Lung (tissue), 11 donors: ENCODE measurements at regions not wholly inside any gene's neighbourhood (a gene's known extent, or its start where the extent isn't known, plus 50 kb on each side); places are given as distances from the start of the nearest gene placed in this dataset.
A peak's percentile ranks its signal among the peaks of the same experiment; 100 is the strongest.

Experiments
- ATAC-seq: fragments of 200-7000 bp; cut with Tn5 transposase; one replicate; pipeline ENCODE4 v1.9.1; 2020; ENCODE audit warnings: moderate number of reproducible peaks; ENCODE audit not compliant: insufficient read depth, low FRiP score
- DNase-seq, 3 donors: peaks; one replicate each; pipeline ENCODE4 v3.0.0-alpha.2; 2013 to 2017
- H3K27ac ChIP-seq, 2 donors: one replicate each; pipeline ENCODE4 v1.5.1; 2013; ENCODE audit warnings: mild to moderate bottlenecking in 2 of 2, moderate library complexity in 2 of 2, control low read depth in 1 of 2, inconsistent platforms in 1 of 2, low read depth in 1 of 2, low read length in 1 of 2
- H3K27me3 ChIP-seq, 3 donors: one replicate each; pipeline ENCODE4 v1.5.1; 2013; ENCODE audit warnings: low read length in 2 of 3; ENCODE audit not compliant: control insufficient read depth in 3 of 3, insufficient read depth in 3 of 3
- H3K36me3 ChIP-seq, 4 donors: one replicate each; pipeline ENCODE4 v1.5.1; 2013; ENCODE audit warnings: low read length in 4 of 4, mild to moderate bottlenecking in 1 of 4, moderate library complexity in 1 of 4; ENCODE audit not compliant: control insufficient read depth in 4 of 4, insufficient read depth in 4 of 4
- H3K4me1 ChIP-seq, 5 donors: one replicate each; pipeline ENCODE4 v1.5.1; 2013; ENCODE audit warnings: low read length in 5 of 5, mild to moderate bottlenecking in 2 of 5, moderate library complexity in 1 of 5; ENCODE audit not compliant: control insufficient read depth in 5 of 5, insufficient read depth in 5 of 5
- H3K4me3 ChIP-seq: one replicate; pipeline ENCODE4 v1.5.1; 2013; ENCODE audit warnings: mild to moderate bottlenecking, control low read depth, moderate library complexity
- H3K9ac ChIP-seq, 2 donors: one replicate each; pipeline ENCODE4 v1.5.1; 2013; ENCODE audit warnings: low read length in 2 of 2, control low read depth in 1 of 2; ENCODE audit not compliant: insufficient read depth in 1 of 2
- H3K9me3 ChIP-seq, 4 donors: one replicate each; pipeline ENCODE4 v1.5.1; 2013; ENCODE audit warnings: low read length in 3 of 4, mild to moderate bottlenecking in 1 of 4, moderate library complexity in 1 of 4; ENCODE audit not compliant: control insufficient read depth in 4 of 4, insufficient read depth in 3 of 4
- CTCF ChIP-seq: IDR thresholded peaks from 2 replicates; pipeline ENCODE4 v1.5.1; 2012; ENCODE audit warnings: mild to moderate bottlenecking; ENCODE audit errors: control extremely low read depth, extremely low read depth
- WGBS, 2 donors: extraction: QIAGEN DNeasy Blood & Tissue Kit; methylation state at CpG; one replicate each; pipeline ENCODE4 v1.1.7; 2013; 5-methylcytosine and 5-hydroxymethylcytosine counted together
- donor health status: control.
- donor health status: control.
- donor health status: Bipolar disorder and iron deficiency.
- donor health status: healthy.
- donor health status: DM: yes; HTN: yes; CAD: no.

- DNase-seq (no peak), ATAC-seq (no peak)
- Histone ChIP-seq H3K27me3 (no peaks in the 10 kb centered on the region), H3K4me3 (no peak overlapping the region), H3K36me3 (no peaks in the 10 kb centered on the region), H3K27ac (no peak overlapping the region), H3K9me3 (no peaks in the 10 kb centered on the region), H3K4me1 (no peaks in the 10 kb centered on the region), H3K9ac (no peak overlapping the region)
- TF ChIP-seq CTCF, result no peak
- 32 to 44% methylated on average over 4 of the region's 4 CpGs for WGBS, 2 donors
These were observed 475.2 kb downstream of the HINT1 start for GRCh38 chr5:130689831-130690230.

- Histone ChIP-seq H3K27ac (no peak overlapping the region), H3K9me3 (no peaks in the 10 kb centered on the region), H3K27me3 (no peaks in the 10 kb centered on the region), H3K36me3 (no peaks in the 10 kb centered on the region), H3K4me1 (no peaks in the 10 kb centered on the region), H3K9ac (no peak overlapping the region), H3K4me3 (no peak overlapping the region)
- no peak for ATAC-seq
- no peak for TF ChIP-seq CTCF
- WGBS, 2 donors, result 61 to 76% methylated on average over 7 of the region's 7 CpGs
- peak in 1 of 3 donors; percentile 17 for DNase-seq
These were observed 477.8 kb downstream of the HINT1 start for GRCh38 chr5:130687085-130687733.

- no peaks in the 10 kb centered on the region for H3K9me3 ChIP-seq
- WGBS, 2 donors, result 37 to 61% methylated on average over 1 of the region's 1 CpG
- TF ChIP-seq CTCF, result no peak
These were observed 486.4 kb downstream of the HINT1 start for GRCh38 chr5:130678637-130679036.

GRCh38 chr5:130666462-130666861, 498.6 kb downstream of the HINT1 start:
- 94 to 97% methylated on average over 3 of the region's 3 CpGs for WGBS, 2 donors
- DNase-seq (no peak), ATAC-seq (no peak)
- Histone ChIP-seq H3K4me1 (no peaks in the 10 kb centered on the region), H3K9me3 (no peaks in the 10 kb centered on the region), H3K4me3 (no peak overlapping the region), H3K27me3 (no peaks in the 10 kb centered on the region), H3K9ac (no peak overlapping the region), H3K36me3 (no peaks in the 10 kb centered on the region), H3K27ac (no peak overlapping the region)
- TF ChIP-seq CTCF, result no peak

More at GRCh38 chr5:130678637-130679036, 486.4 kb downstream of the HINT1 start:
- Histone ChIP-seq H3K27me3 (no peaks in the 10 kb centered on the region), H3K4me3 (no peak overlapping the region), H3K36me3 (no peaks in the 10 kb centered on the region), H3K9ac (no peak overlapping the region), H3K4me1 (no peaks in the 10 kb centered on the region), H3K27ac (no peak overlapping the region)
- no peak for ATAC-seq
- DNase-seq, result no peak
